Esophagus (tissue), 2 donors: ENCODE measurements at regions not wholly inside any gene's neighbourhood (a gene's known extent, or its start where the extent isn't known, plus 50 kb on each side); places are given as distances from the start of the nearest gene placed in this dataset.

Source experiments
- H3K27ac ChIP-seq, 2 donors: one replicate each; pipeline ENCODE4 v1.5.1; 2013; ENCODE audit warnings: low read depth in 2 of 2, mild to moderate bottlenecking in 2 of 2, inconsistent platforms in 1 of 2, low read length in 1 of 2, moderate library complexity in 1 of 2
- H3K27me3 ChIP-seq, 2 donors: one replicate each; pipeline ENCODE4 v1.6.1; 2013; ENCODE audit warnings: low read length in 2 of 2, control low read depth in 1 of 2, mild to moderate bottlenecking in 1 of 2; ENCODE audit not compliant: insufficient read depth in 2 of 2, control insufficient read depth in 1 of 2
- H3K36me3 ChIP-seq, 2 donors: one replicate each; pipeline ENCODE4 v1.6.1; 2013; ENCODE audit warnings: low read length in 1 of 2; ENCODE audit not compliant: control insufficient read depth in 2 of 2, insufficient read depth in 2 of 2
- H3K4me1 ChIP-seq, 2 donors: one replicate each; pipeline ENCODE4 v1.6.1; 2013; ENCODE audit warnings: low read length in 1 of 2; ENCODE audit not compliant: control insufficient read depth in 2 of 2, insufficient read depth in 2 of 2
- H3K4me3 ChIP-seq, 2 donors: one replicate each; pipeline ENCODE4 v1.5.1; 2013; ENCODE audit warnings: low read length in 2 of 2, mild to moderate bottlenecking in 2 of 2, low read depth in 1 of 2, moderate library complexity in 1 of 2
- H3K9me3 ChIP-seq, 2 donors: one replicate each; pipeline ENCODE4 v1.6.1; 2013; ENCODE audit warnings: mild to moderate bottlenecking in 2 of 2, low read depth in 1 of 2, low read length in 1 of 2, moderate library complexity in 1 of 2; ENCODE audit not compliant: control insufficient read depth in 2 of 2, insufficient read depth in 1 of 2
- WGBS, 2 donors: extraction: QIAGEN DNeasy Blood & Tissue Kit; methylation state at CpG; one replicate each; pipeline ENCODE4 v1.1.7; 2013; 5-methylcytosine and 5-hydroxymethylcytosine counted together
- donor health status: healthy with polysubstance abuse.
- donor health status: Bipolar disorder and iron deficiency.

- Histone ChIP-seq H3K4me1 (no peaks in the 10 kb centered on the region), H3K4me3 (no peak overlapping the region), H3K27ac (no peak overlapping the region), H3K27me3 (no peaks in the 10 kb centered on the region), H3K36me3 (no peaks in the 10 kb centered on the region), H3K9me3 (no peaks in the 10 kb centered on the region)
- 70 to 83% methylated on average over 14 of the region's 14 CpGs for WGBS, 2 donors
Measured at GRCh38 chr10:3666525-3667302, 118.3 kb downstream of the KLF6 start.

GRCh38 chr10:3665316-3665908, 119.6 kb downstream of the KLF6 start:
- WGBS, 2 donors, result 88 to 91% methylated on average over 15 of the region's 15 CpGs
- Histone ChIP-seq H3K36me3 (no peaks in the 10 kb centered on the region), H3K4me1 (no peaks in the 10 kb centered on the region)

GRCh38 chr10:3662775-3663174, 122.2 kb downstream of the KLF6 start:
- Histone ChIP-seq H3K36me3 (no peaks in the 10 kb centered on the region), H3K27me3 (no peaks in the 10 kb centered on the region), H3K9me3 (no peaks in the 10 kb centered on the region), H3K4me3 (no peak overlapping the region), H3K27ac (no peak overlapping the region), H3K4me1 (no peaks in the 10 kb centered on the region)
- 95 to 98% methylated on average over 2 of the region's 2 CpGs for WGBS, 2 donors

More at GRCh38 chr10:3665316-3665908, 119.6 kb downstream of the KLF6 start:
- no peak overlapping the region for H3K4me3 ChIP-seq
- H3K27ac ChIP-seq, result no peak overlapping the region
- H3K27me3 ChIP-seq, result no peaks in the 10 kb centered on the region
- H3K9me3 ChIP-seq, result no peaks in the 10 kb centered on the region

- H3K4me1 ChIP-seq, result no peaks in the 10 kb centered on the region
- 86 to 94% methylated on average over 3 of the region's 3 CpGs for WGBS, 2 donors
- no peak overlapping the region for H3K4me3 ChIP-seq
- no peak overlapping the region for H3K27ac ChIP-seq
- H3K36me3 ChIP-seq, result no peaks in the 10 kb centered on the region
- no peaks in the 10 kb centered on the region for H3K27me3 ChIP-seq
- H3K9me3 ChIP-seq, result no peaks in the 10 kb centered on the region
Measured at GRCh38 chr10:3661271-3661670, 123.7 kb downstream of the KLF6 start.

- 71 to 91% methylated on average over 6 to 7 of the region's 7 CpGs for WGBS, 2 donors
- Histone ChIP-seq H3K9me3 (no peaks in the 10 kb centered on the region), H3K4me3 (no peak overlapping the region), H3K36me3 (no peaks in the 10 kb centered on the region), H3K4me1 (no peaks in the 10 kb centered on the region), H3K27ac (no peak overlapping the region), H3K27me3 (no peaks in the 10 kb centered on the region)
Measured at GRCh38 chr10:3660753-3661152, 124.3 kb downstream of the KLF6 start.

- Histone ChIP-seq H3K27me3 (no peaks in the 10 kb centered on the region), H3K4me3 (no peak overlapping the region), H3K4me1 (no peaks in the 10 kb centered on the region), H3K36me3 (no peaks in the 10 kb centered on the region), H3K9me3 (no peaks in the 10 kb centered on the region), H3K27ac (no peak overlapping the region)
- WGBS, 2 donors, result 82 to 84% methylated on average over 13 of the region's 13 CpGs
Measured at GRCh38 chr10:3659203-3659917, 125.6 kb downstream of the KLF6 start.

- 61 to 64% methylated on average over 4 of the region's 4 CpGs for WGBS, 2 donors
- no peaks in the 10 kb centered on the region for H3K4me1 ChIP-seq
- no peaks in the 10 kb centered on the region for H3K27me3 ChIP-seq
- H3K4me3 ChIP-seq, result no peak overlapping the region
- H3K9me3 ChIP-seq, result no peaks in the 10 kb centered on the region
- no peak overlapping the region for H3K27ac ChIP-seq
- no peaks in the 10 kb centered on the region for H3K36me3 ChIP-seq
Measured at GRCh38 chr10:3658766-3659165, 126.2 kb downstream of the KLF6 start.

- WGBS, 2 donors, result 75 to 76% methylated on average over 3 of the region's 3 CpGs
- Histone ChIP-seq H3K36me3 (no peaks in the 10 kb centered on the region), H3K9me3 (no peaks in the 10 kb centered on the region), H3K27ac (no peak overlapping the region), H3K4me1 (no peaks in the 10 kb centered on the region), H3K27me3 (no peaks in the 10 kb centered on the region), H3K4me3 (no peak overlapping the region)
Measured at GRCh38 chr10:3656214-3656613, 128.8 kb downstream of the KLF6 start.

- Histone ChIP-seq H3K4me3 (no peak overlapping the region), H3K27me3 (no peaks in the 10 kb centered on the region), H3K27ac (no peak overlapping the region), H3K9me3 (no peaks in the 10 kb centered on the region), H3K36me3 (no peaks in the 10 kb centered on the region), H3K4me1 (no peaks in the 10 kb centered on the region)
- WGBS, 2 donors, result 62 to 70% methylated on average over 7 of the region's 7 CpGs
Measured at GRCh38 chr10:3655528-3655927, 129.5 kb downstream of the KLF6 start.
